Panc1 (cell line): ENCODE measurements at regions not wholly inside any gene's neighbourhood (a gene's known extent, or its start where the extent isn't known, plus 50 kb on each side); places are given as distances from the start of the nearest gene placed in this dataset.
"Not testable (repeated sequence)": the region's sequence is repeated elsewhere in the genome, so short reads cannot be mapped to it uniquely, and the experiment has no call there.

Experiments used
- ATAC-seq: fragments of 200-7000 bp; cut with Tn5 transposase; 2 replicates; pipeline ENCODE4 v1.9.1; 2020; ENCODE audit warnings: mild to moderate bottlenecking, moderate library complexity
- BruUV-seq: library from RNA; stranded (reverse); fragments of 400-500 nt; replicated peaks from 2 replicates; lab custom pipeline; 2021; lab: Mats Ljungman, UMichigan
- CTCF ChIA-PET: fragments of 300-600 bp; sonication (Branson Sonifier 250); formaldehyde crosslinking; loops from one replicate; lab custom pipeline; 2022; ENCODE audit warnings: antibody characterized with exemption; lab: Charles Lee
- POLR2A ChIA-PET: fragments of 300-600 bp; sonication (Branson Sonifier 250); formaldehyde crosslinking; loops from one replicate; lab custom pipeline; 2022; ENCODE audit warnings: antibody characterized with exemption; lab: Charles Lee
- DNase-seq: peaks from one replicate; pipeline ENCODE4 v3.0.0-alpha.2; 2010; ENCODE audit warnings: low read depth, low spot score
- H3K27ac ChIP-seq: 2 replicates; pipeline ENCODE4 v1.5.1; 2011; ENCODE audit warnings: mild to moderate bottlenecking, low read length, inconsistent platforms
- H3K27me3 ChIP-seq: fragments of 200-500 bp; sonication (Bioruptor generic); 2 replicates; pipeline ENCODE4 v1.6.0; 2014; ENCODE audit warnings: low read length, inconsistent platforms; ENCODE audit not compliant: control insufficient read depth, insufficient read depth
- H3K36me3 ChIP-seq: fragments of 200-500 bp; sonication (Bioruptor generic); 2 replicates; pipeline ENCODE4 v1.5.1; 2014; ENCODE audit warnings: inconsistent platforms, mild to moderate bottlenecking, low read length, moderate library complexity; ENCODE audit not compliant: control insufficient read depth, insufficient read depth
- H3K4me1 ChIP-seq: 2 replicates; pipeline ENCODE4 v1.5.1; 2011; ENCODE audit warnings: inconsistent platforms, mild to moderate bottlenecking, low read length, moderate library complexity; ENCODE audit not compliant: control insufficient read depth, insufficient read depth
- H3K4me3 ChIP-seq, 2 experiments: 2 replicates each; pipeline ENCODE4 v1.5.1; 2011 to 2012; ENCODE audit warnings: low read depth in 2 of 2, low read length in 2 of 2, mild to moderate bottlenecking in 2 of 2, inconsistent platforms in 1 of 2, moderate library complexity in 1 of 2
- H3K9me3 ChIP-seq: fragments of 200-500 bp; sonication (Bioruptor generic); 2 replicates; pipeline ENCODE4 v1.5.1; 2014; ENCODE audit warnings: low read depth, mild to moderate bottlenecking, inconsistent platforms, low read length, moderate library complexity; ENCODE audit not compliant: control insufficient read depth, insufficient read depth
- POLR2AphosphoS5 ChIP-seq: IDR thresholded peaks from 2 replicates; pipeline ENCODE4 v1.6.1; 2012; ENCODE audit warnings: mild to moderate bottlenecking, low read depth, low read length, moderate library complexity
- SIN3A ChIP-seq: IDR thresholded peaks from 2 replicates; pipeline ENCODE4 v1.6.1; 2012; ENCODE audit warnings: low read depth, mild to moderate bottlenecking, low read length, moderate library complexity, borderline replicate concordance; ENCODE audit not compliant: insufficient read depth
- TCF7L2 ChIP-seq: IDR thresholded peaks from 2 replicates; pipeline ENCODE4 v1.6.1; 2011; ENCODE audit warnings: mild to moderate bottlenecking, low read depth, low read length, inconsistent platforms
- in situ Hi-C: cut with HindIII; loops from 2 replicates; pipeline ENCODE4 v1.10.0; 2016; ENCODE audit warnings: low sequenced_read_pairs, low pct_unique_long_range_greater_than_20kb
- intact Hi-C: fragments of 100-400 bp; cut with micrococcal nuclease; formaldehyde crosslinking; loops from one replicate; pipeline ENCODE4 v1.10.0; 2022; ENCODE audit not compliant: unreplicated experiment
- TF ChIP-seq, protein P1 (sequence below): fragments of 450-650 bp; IDR thresholded peaks from 2 replicates; pipeline ENCODE4 v1.5.1; 2017; ENCODE audit warnings: mild to moderate bottlenecking
- TF ChIP-seq, protein P2 (sequence below), 2 experiments: IDR thresholded peaks; 2 replicates each; pipeline ENCODE4 v1.6.1; 2011 to 2012; ENCODE audit warnings: low read depth in 2 of 2, control low read depth in 1 of 2, low read length in 1 of 2, mild to moderate bottlenecking in 1 of 2, moderate library complexity in 1 of 2; ENCODE audit not compliant: insufficient read depth in 1 of 2

DNA sequence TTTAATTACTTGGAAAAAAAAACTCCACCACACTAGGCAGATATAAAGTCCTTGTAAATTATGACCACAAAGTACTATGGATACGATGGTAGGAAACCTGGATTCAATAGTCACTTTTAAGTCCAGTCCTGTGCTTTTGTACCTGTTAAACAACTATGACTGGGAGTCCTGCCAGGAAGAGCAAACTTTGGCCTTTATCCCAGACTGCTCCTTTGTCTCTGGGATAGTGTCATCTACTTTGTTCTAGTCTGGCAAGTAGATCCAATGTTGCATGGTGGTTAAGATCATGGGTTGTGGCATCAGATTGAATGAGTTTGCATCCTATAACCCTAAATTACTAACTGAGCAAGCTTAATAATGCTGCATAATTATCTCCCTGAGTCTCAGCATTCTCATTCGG is 175.3 kb upstream of the FGF13 start:
- no peak for ATAC-seq
- Histone ChIP-seq H3K4me1 (no peaks in the 10 kb centered on the region), H3K27me3 (no peaks in the 10 kb centered on the region), H3K9me3 (no peaks in the 10 kb centered on the region), H3K4me3 (no peak overlapping the region), H3K36me3 (no peaks in the 10 kb centered on the region), H3K27ac (no peak overlapping the region)
- TF ChIP-seq, protein P1, sequence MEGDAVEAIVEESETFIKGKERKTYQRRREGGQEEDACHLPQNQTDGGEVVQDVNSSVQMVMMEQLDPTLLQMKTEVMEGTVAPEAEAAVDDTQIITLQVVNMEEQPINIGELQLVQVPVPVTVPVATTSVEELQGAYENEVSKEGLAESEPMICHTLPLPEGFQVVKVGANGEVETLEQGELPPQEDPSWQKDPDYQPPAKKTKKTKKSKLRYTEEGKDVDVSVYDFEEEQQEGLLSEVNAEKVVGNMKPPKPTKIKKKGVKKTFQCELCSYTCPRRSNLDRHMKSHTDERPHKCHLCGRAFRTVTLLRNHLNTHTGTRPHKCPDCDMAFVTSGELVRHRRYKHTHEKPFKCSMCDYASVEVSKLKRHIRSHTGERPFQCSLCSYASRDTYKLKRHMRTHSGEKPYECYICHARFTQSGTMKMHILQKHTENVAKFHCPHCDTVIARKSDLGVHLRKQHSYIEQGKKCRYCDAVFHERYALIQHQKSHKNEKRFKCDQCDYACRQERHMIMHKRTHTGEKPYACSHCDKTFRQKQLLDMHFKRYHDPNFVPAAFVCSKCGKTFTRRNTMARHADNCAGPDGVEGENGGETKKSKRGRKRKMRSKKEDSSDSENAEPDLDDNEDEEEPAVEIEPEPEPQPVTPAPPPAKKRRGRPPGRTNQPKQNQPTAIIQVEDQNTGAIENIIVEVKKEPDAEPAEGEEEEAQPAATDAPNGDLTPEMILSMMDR = no peak
- TF ChIP-seq, protein P2, sequence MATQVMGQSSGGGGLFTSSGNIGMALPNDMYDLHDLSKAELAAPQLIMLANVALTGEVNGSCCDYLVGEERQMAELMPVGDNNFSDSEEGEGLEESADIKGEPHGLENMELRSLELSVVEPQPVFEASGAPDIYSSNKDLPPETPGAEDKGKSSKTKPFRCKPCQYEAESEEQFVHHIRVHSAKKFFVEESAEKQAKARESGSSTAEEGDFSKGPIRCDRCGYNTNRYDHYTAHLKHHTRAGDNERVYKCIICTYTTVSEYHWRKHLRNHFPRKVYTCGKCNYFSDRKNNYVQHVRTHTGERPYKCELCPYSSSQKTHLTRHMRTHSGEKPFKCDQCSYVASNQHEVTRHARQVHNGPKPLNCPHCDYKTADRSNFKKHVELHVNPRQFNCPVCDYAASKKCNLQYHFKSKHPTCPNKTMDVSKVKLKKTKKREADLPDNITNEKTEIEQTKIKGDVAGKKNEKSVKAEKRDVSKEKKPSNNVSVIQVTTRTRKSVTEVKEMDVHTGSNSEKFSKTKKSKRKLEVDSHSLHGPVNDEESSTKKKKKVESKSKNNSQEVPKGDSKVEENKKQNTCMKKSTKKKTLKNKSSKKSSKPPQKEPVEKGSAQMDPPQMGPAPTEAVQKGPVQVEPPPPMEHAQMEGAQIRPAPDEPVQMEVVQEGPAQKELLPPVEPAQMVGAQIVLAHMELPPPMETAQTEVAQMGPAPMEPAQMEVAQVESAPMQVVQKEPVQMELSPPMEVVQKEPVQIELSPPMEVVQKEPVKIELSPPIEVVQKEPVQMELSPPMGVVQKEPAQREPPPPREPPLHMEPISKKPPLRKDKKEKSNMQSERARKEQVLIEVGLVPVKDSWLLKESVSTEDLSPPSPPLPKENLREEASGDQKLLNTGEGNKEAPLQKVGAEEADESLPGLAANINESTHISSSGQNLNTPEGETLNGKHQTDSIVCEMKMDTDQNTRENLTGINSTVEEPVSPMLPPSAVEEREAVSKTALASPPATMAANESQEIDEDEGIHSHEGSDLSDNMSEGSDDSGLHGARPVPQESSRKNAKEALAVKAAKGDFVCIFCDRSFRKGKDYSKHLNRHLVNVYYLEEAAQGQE (IDR thresholded peaks at IDR 0.05; ENCODE audit: insufficient read depth in 1 of 2, low read depth in 2 of 2, low read length in 1 of 2) = no peak
- TF ChIP-seq TCF7L2 = no peak
- TF ChIP-seq POLR2AphosphoS5 = no peak
- no peak for TF ChIP-seq SIN3A
- in situ Hi-C loops = no loop called here
- POLR2A ChIA-PET = no interaction called here
- CTCF ChIA-PET = no interaction called here
- BruUV-seq = no TSS peak
- intact Hi-C loops = no loop called here
- DNase-seq = no peak

DNA sequence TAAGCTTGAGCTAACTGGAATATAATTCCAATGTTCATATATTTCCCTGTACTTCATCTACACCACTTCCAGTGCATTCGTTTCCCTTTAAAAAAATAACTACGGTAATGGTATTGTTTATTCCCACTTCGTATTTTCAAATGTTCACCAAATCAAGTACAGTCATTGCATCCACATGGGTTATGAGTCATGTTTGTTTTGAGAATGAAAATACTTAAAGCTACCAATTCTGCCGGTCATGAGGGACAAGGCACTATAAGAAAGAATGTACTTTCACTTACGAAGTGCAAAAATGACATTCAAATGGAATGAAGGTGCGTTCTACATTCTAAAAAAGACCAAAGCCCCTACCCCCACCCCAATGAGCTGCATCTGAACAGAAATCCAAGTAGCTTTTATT is 174.4 kb upstream of the FGF13 start:
- H3K27me3 ChIP-seq = no peaks in the 10 kb centered on the region
- ATAC-seq (no peak), DNase-seq (no peak)
- TF ChIP-seq, protein P2 (IDR thresholded peaks at IDR 0.05; ENCODE audit: insufficient read depth in 1 of 2, low read depth in 2 of 2, low read length in 1 of 2) = no peak
- TF ChIP-seq, protein P1 = no peak
- no peak for TF ChIP-seq SIN3A
- TF ChIP-seq POLR2AphosphoS5 = no peak
- no peak for TF ChIP-seq TCF7L2
- H3K36me3 ChIP-seq = no peaks in the 10 kb centered on the region
- in situ Hi-C loops = no loop called here
- no peaks in the 10 kb centered on the region for H3K9me3 ChIP-seq
- no peak overlapping the region for H3K4me3 ChIP-seq
- intact Hi-C loops = no loop called here
- no peak overlapping the region for H3K27ac ChIP-seq
- ChIA-PET POLR2A (no interaction called here), CTCF (no interaction called here)
- H3K4me1 ChIP-seq = no peaks in the 10 kb centered on the region
- no TSS peak for BruUV-seq

DNA sequence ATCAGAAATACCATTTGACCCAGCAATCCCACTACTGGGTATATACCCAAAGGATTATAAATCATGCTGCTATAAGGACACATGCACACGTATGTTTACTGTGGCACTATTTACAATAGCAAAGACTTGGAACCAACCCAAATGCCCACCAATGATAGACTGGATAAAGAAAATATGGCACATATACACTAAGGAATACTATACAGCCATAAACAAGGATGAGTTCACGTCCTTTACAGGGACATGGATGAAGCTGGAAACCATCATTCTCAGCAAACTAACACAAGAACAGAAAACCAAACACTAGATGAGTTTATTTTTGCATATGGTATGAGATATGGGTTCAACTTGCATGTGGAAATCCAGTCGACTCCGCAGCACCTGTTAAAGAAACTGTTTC is 168.8 kb upstream of the FGF13 start:
- H3K4me3 ChIP-seq, POLR2A ChIA-PET, H3K27ac ChIP-seq, BruUV-seq, H3K9me3 ChIP-seq, in situ Hi-C loops, DNase-seq, ATAC-seq, CTCF ChIA-PET, H3K36me3 ChIP-seq, H3K4me1 ChIP-seq, intact Hi-C loops, H3K27me3 ChIP-seq: not testable (repeated sequence)
